HepG2 (cell line): ENCODE measurements at regions not wholly inside any gene's neighbourhood (a gene's known extent, or its start where the extent isn't known, plus 50 kb on each side); places are given as distances from the start of the nearest gene placed in this dataset.

ENCODE experiments used
- ATAC-seq: fragments of 200-7000 bp; cut with Tn5 transposase; 3 replicates; pipeline ENCODE4 v1.9.1; 2020; ENCODE audit warnings: mild to moderate bottlenecking, moderate library complexity
- BruUV-seq: library from RNA; stranded (reverse); fragments of 400-500 nt; replicated peaks from 2 replicates; lab custom pipeline; 2021; lab: Mats Ljungman, UMichigan
- CTCF ChIA-PET: fragments of 300-600 bp; formaldehyde crosslinking; extraction: SDS; loops from one replicate; lab custom pipeline; 2021; ENCODE audit warnings: low total read pairs, inconsistent platforms, low intra/inter-chr PET ratio; lab: Yijun Ruan, JAX
- POLR2A ChIA-PET: fragments of 350-600 bp; sonication (Branson Sonifier 250); formaldehyde crosslinking; loops from one replicate; lab custom pipeline; 2020; ENCODE audit warnings: antibody characterized with exemption, inconsistent platforms; lab: Yijun Ruan, JAX
- DNase-seq: peaks from one replicate; pipeline ENCODE4 v3.0.0-alpha.2; 2015; ENCODE audit warnings: low spot score
- FAIRE-seq: peaks from 3 replicates; lab custom pipeline; 2011; peaks lifted over from hg19 to GRCh38; lab: Jason Lieb, UNC
- H2AFZ ChIP-seq: one replicate; pipeline ENCODE4 v1.6.1; 2011; ENCODE audit warnings: low read length, inconsistent platforms
- H3K27ac ChIP-seq: fragments of 300-600 bp; 3 replicates; pipeline ENCODE4 v1.8.0; 2011; ENCODE audit warnings: mixed run types, mild to moderate bottlenecking, mixed read lengths, low read length, inconsistent platforms; ENCODE audit not compliant: insufficient read depth; ENCODE audit errors: extremely low read length
- H3K27me3 ChIP-seq, 2 experiments: fragments of 200-600 bp in 1 of 2; 2 replicates in 1 of 2; 3 replicates in 1 of 2; pipeline versions ENCODE4 v1.6.0 to v1.8.0; 2011; ENCODE audit warnings: low read length in 2 of 2, mild to moderate bottlenecking in 2 of 2, moderate library complexity in 2 of 2, inconsistent platforms in 1 of 2; ENCODE audit not compliant: insufficient read depth in 2 of 2, control insufficient read depth in 1 of 2
- H3K36me3 ChIP-seq, 2 experiments: fragments of 200-600 bp in 1 of 2; replicated peaks in 1 of 2; 2 replicates in 1 of 2; 3 replicates in 1 of 2; pipeline versions ENCODE4 v1.5.1 to v1.8.0; 2011; ENCODE audit warnings: low read length in 2 of 2, inconsistent platforms in 1 of 2; ENCODE audit not compliant: insufficient read depth in 2 of 2, control insufficient read depth in 1 of 2
- H3K4me1 ChIP-seq: 2 replicates; pipeline ENCODE4 v1.5.1; 2012; ENCODE audit warnings: low read length, inconsistent platforms; ENCODE audit not compliant: insufficient read depth
- H3K4me2 ChIP-seq: 2 replicates; pipeline ENCODE4 v1.6.0; 2011; ENCODE audit warnings: low read depth, low read length, inconsistent platforms
- H3K4me3 ChIP-seq, 3 experiments: fragments of 200-600 bp in 1 of 3; sonication (generic), shearing (Covaris generic) in 1 of 3; replicated peaks in 1 of 3; 2 replicates each; pipeline ENCODE4 v1.5.1; 2011 to 2016; ENCODE audit warnings: low read length in 3 of 3, inconsistent platforms in 2 of 3, low read depth in 2 of 3, mild to moderate bottlenecking in 2 of 3, control low read depth in 1 of 3, mixed read lengths in 1 of 3; ENCODE audit not compliant: insufficient read depth in 1 of 3
- H3K79me2 ChIP-seq: one replicate; pipeline ENCODE4 v1.6.1; 2011; ENCODE audit warnings: low read length, inconsistent platforms; ENCODE audit not compliant: insufficient read depth
- H3K9ac ChIP-seq: 2 replicates; pipeline ENCODE4 v1.6.0; 2011; ENCODE audit warnings: mild to moderate bottlenecking, low read depth, low read length, inconsistent platforms; ENCODE audit not compliant: insufficient read depth
- H3K9me3 ChIP-seq: 2 replicates; pipeline ENCODE4 v1.5.1; 2012; ENCODE audit warnings: mild to moderate bottlenecking, low read length
- H4K20me1 ChIP-seq: 2 replicates; pipeline ENCODE4 v1.6.0; 2011; ENCODE audit warnings: inconsistent platforms, mild to moderate bottlenecking, low read length, moderate library complexity; ENCODE audit not compliant: insufficient read depth
- CEBPB ChIP-seq: IDR thresholded peaks from 2 replicates; pipeline ENCODE4 v1.6.1; 2011; ENCODE audit warnings: low read depth, low read length, improper control_type of control experiment, borderline replicate concordance
- GLMP ChIP-seq: sonication (generic); formaldehyde crosslinking; IDR thresholded peaks from 2 replicates; pipeline ENCODE4 v1.9.0; 2021; ENCODE audit warnings: missing genetic modification reagents, mild to moderate bottlenecking, borderline replicate concordance
- GPBP1L1 ChIP-seq: sonication (generic); formaldehyde crosslinking; IDR thresholded peaks from 2 replicates; pipeline ENCODE4 v1.5.0; 2020; ENCODE audit warnings: mild to moderate bottlenecking, missing genetic modification reagents
- MAFK ChIP-seq, 2 experiments: IDR thresholded peaks in 1 of 2; conservative IDR thresholded peaks in 1 of 2; 2 replicates each; pipeline ENCODE4 v1.6.1; 2011; ENCODE audit warnings: improper control_type of control experiment in 2 of 2, low read length in 2 of 2
- NCOR1 ChIP-seq: fragments of 200-600 bp; sonication (generic); IDR thresholded peaks from 2 replicates; pipeline ENCODE4 v1.7.0; 2017; ENCODE audit warnings: antibody characterized with exemption, low read length, borderline replicate concordance
- NR2C2 ChIP-seq: sonication (generic); formaldehyde crosslinking; IDR thresholded peaks from 2 replicates; pipeline ENCODE4 v1.4.0; 2020; ENCODE audit warnings: missing genetic modification reagents, mild to moderate bottlenecking, moderate library complexity, borderline replicate concordance
- NR2F2 ChIP-seq: IDR thresholded peaks from 2 replicates; pipeline ENCODE4 v1.6.1; 2012; ENCODE audit warnings: low read depth, inconsistent platforms, borderline replicate concordance
- TCF7 ChIP-seq: sonication (generic); IDR thresholded peaks from 2 replicates; pipeline ENCODE4 v1.6.1; 2016; ENCODE audit warnings: antibody characterized with exemption, low read depth
- ZNF335 ChIP-seq: sonication (generic); formaldehyde crosslinking; IDR thresholded peaks from 2 replicates; pipeline ENCODE4 v1.4.0; 2020; ENCODE audit warnings: missing genetic modification reagents
- ZNF572 ChIP-seq: sonication (generic); formaldehyde crosslinking; IDR thresholded peaks from 2 replicates; pipeline ENCODE4 v1.5.1; 2020; ENCODE audit warnings: mild to moderate bottlenecking, missing genetic modification reagents
- ZNF703 ChIP-seq: sonication (generic); formaldehyde crosslinking; IDR thresholded peaks from 2 replicates; pipeline ENCODE4 v1.5.1; 2020; ENCODE audit warnings: missing genetic modification reagents, mild to moderate bottlenecking, moderate library complexity, borderline replicate concordance
- ZNF883 ChIP-seq: sonication (generic); formaldehyde crosslinking; IDR thresholded peaks from 2 replicates; pipeline ENCODE4 v1.5.1; 2020; ENCODE audit warnings: mild to moderate bottlenecking, missing genetic modification reagents; ENCODE audit errors: not compliant biosample characterization
- WGBS: methylation state at CpG from one replicate; pipeline ENCODE4 v1.1.6; 2017; ENCODE audit warnings: low lambda C conversion rate; 5-methylcytosine and 5-hydroxymethylcytosine counted together
- in situ Hi-C: cut with HindIII; loops from 2 replicates; pipeline ENCODE4 v1.10.0; 2017; ENCODE audit warnings: low pct_unique_long_range_greater_than_20kb; ENCODE audit not compliant: extremely low pct_ligation_motif_present
- intact Hi-C: fragments of 100-400 bp; cut with micrococcal nuclease; formaldehyde crosslinking; loops from one replicate; pipeline ENCODE4 v1.10.0; 2022; ENCODE audit not compliant: unreplicated experiment

- ATAC-seq (no peak), DNase-seq (no peak), FAIRE-seq (no peak)
- no peaks in the 10 kb centered on the region for H3K36me3 ChIP-seq
- H3K79me2 ChIP-seq: no peaks in the 10 kb centered on the region
- H3K27ac ChIP-seq: no peak overlapping the region
- BruUV-seq: no TSS peak
- H3K27me3 ChIP-seq: no peaks in the 10 kb centered on the region
- ChIA-PET POLR2A (no interaction called here), CTCF (no interaction called here)
- H3K9me3 ChIP-seq: peaks cover 43% of the 10 kb centered on the region
- H3K4me3 ChIP-seq: no peak overlapping the region
- intact Hi-C loops: no loop called here
- in situ Hi-C loops: no loop called here
- H3K9ac ChIP-seq: no peak overlapping the region
- H3K4me2 ChIP-seq: no peak overlapping the region
- no peaks in the 10 kb centered on the region for H4K20me1 ChIP-seq
- no peak overlapping the region for H2AFZ ChIP-seq
- WGBS: 20% methylated on average over 2 of the region's 2 CpGs
- no peaks in the 10 kb centered on the region for H3K4me1 ChIP-seq
- TF ChIP-seq ZNF703 (CRISPR knock-in tag) (no peak), CEBPB (0 out of 2 replicates have a peak, but pooled peaks have one; percentile 27), ZNF335 (no peak), NR2F2 (no peak), MAFK (conservative IDR thresholded peaks at IDR 0.05 in 1 of 2, IDR thresholded peaks at IDR 0.05 in 1 of 2; ENCODE audit: low read length in 2 of 2) (peak in 1 of 2 experiments; percentile 43; a peak in 2 of 4 replicates), GLMP (CRISPR knock-in tag) (no peak), ZNF883 (CRISPR knock-in tag) (no peak), NCOR1 (no peak), ZNF572 (no peak), TCF7 (no peak), GPBP1L1 (CRISPR knock-in tag) (no peak), NR2C2 (CRISPR knock-in tag) (no peak)
Observed at GRCh38 chr3:144187531-144188210, 216.0 kb downstream of the DIPK2A start.
